ENCODE measurements at regions not wholly inside any gene's neighbourhood (a gene's known extent, or its start where the extent isn't known, plus 50 kb on each side); places are given as distances from the start of the nearest gene placed in this dataset.

- no peak for DNase-seq (ENCODE audit: low read depth, low spot score)
- H3K4me3 ChIP-seq (ENCODE audit: low read length), result no peak overlapping the region
Measured at GRCh38 chr11:131253656-131254151, 116.7 kb upstream of the NTM start.

- no peak for DNase-seq (ENCODE audit: low read depth, low spot score)
- H3K4me3 ChIP-seq (ENCODE audit: low read length), result no peak overlapping the region
Measured at GRCh38 chr11:131254254-131254653, 116.2 kb upstream of the NTM start.

- H3K4me3 ChIP-seq (ENCODE audit: low read length), result no peak overlapping the region
- DNase-seq (ENCODE audit: low read depth, low spot score), result no peak
Measured at GRCh38 chr11:131274233-131274632, 96.2 kb upstream of the NTM start.

- DNase-seq (ENCODE audit: low read depth, low spot score), result no peak
Measured at GRCh38 chr11:131275580-131275979, 94.8 kb upstream of the NTM start.

GRCh38 chr11:131278472-131278871 lies 91.9 kb upstream of the NTM start:
- no peak for DNase-seq (ENCODE audit: low read depth, low spot score)
- H3K4me3 ChIP-seq (ENCODE audit: low read length), result no peak overlapping the region

More at GRCh38 chr11:131275580-131275979, 94.8 kb upstream of the NTM start:
- no peak overlapping the region for H3K4me3 ChIP-seq (ENCODE audit: low read length)

GRCh38 chr11:131279654-131280384 lies 90.6 kb upstream of the NTM start:
- no peak overlapping the region for H3K4me3 ChIP-seq (ENCODE audit: low read length)
- no peak for DNase-seq (ENCODE audit: low read depth, low spot score)

GRCh38 chr11:131281316-131281715 lies 89.1 kb upstream of the NTM start:
- H3K4me3 ChIP-seq (ENCODE audit: low read length), result no peak overlapping the region
- DNase-seq (ENCODE audit: low read depth, low spot score), result no peak

GRCh38 chr11:131284041-131284440 lies 86.4 kb upstream of the NTM start:
- DNase-seq (ENCODE audit: low read depth, low spot score), result no peak
- H3K4me3 ChIP-seq (ENCODE audit: low read length), result no peak overlapping the region

GRCh38 chr11:131288521-131289091 lies 81.8 kb upstream of the NTM start:
- H3K4me3 ChIP-seq (ENCODE audit: low read length), result no peak overlapping the region
- no peak for DNase-seq (ENCODE audit: low read depth, low spot score)

GRCh38 chr11:131290185-131290584 lies 80.2 kb upstream of the NTM start:
- DNase-seq (ENCODE audit: low read depth, low spot score), result no peak
- no peak overlapping the region for H3K4me3 ChIP-seq (ENCODE audit: low read length)

GRCh38 chr11:131295986-131296385 lies 74.4 kb upstream of the NTM start:
- no peak for DNase-seq (ENCODE audit: low read depth, low spot score)
- no peak overlapping the region for H3K4me3 ChIP-seq (ENCODE audit: low read length)

- no peak for DNase-seq (ENCODE audit: low read depth, low spot score)
- H3K4me3 ChIP-seq (ENCODE audit: low read length), result no peak overlapping the region
Measured at GRCh38 chr11:131297441-131297840, 73.0 kb upstream of the NTM start.

- no peak overlapping the region for H3K4me3 ChIP-seq (ENCODE audit: low read length)
- DNase-seq (ENCODE audit: low read depth, low spot score), result peak; percentile 38
Measured at GRCh38 chr11:131299598-131300438, 70.6 kb upstream of the NTM start.

- no peak overlapping the region for H3K4me3 ChIP-seq (ENCODE audit: low read length)
- no peak for DNase-seq (ENCODE audit: low read depth, low spot score)
Measured at GRCh38 chr11:131300439-131300717, 70.0 kb upstream of the NTM start.

- DNase-seq (ENCODE audit: low read depth, low spot score), result no peak
- no peak overlapping the region for H3K4me3 ChIP-seq (ENCODE audit: low read length)
Measured at GRCh38 chr11:131301306-131301705, 69.1 kb upstream of the NTM start.

- peak; percentile 19 for DNase-seq (ENCODE audit: low read depth, low spot score)
- H3K4me3 ChIP-seq (ENCODE audit: low read length), result no peak overlapping the region
Measured at GRCh38 chr11:131302836-131303235, 67.6 kb upstream of the NTM start.

GRCh38 chr11:131303611-131304119 lies 66.8 kb upstream of the NTM start:
- DNase-seq (ENCODE audit: low read depth, low spot score), result no peak
- H3K4me3 ChIP-seq (ENCODE audit: low read length), result no peak overlapping the region

- no peak overlapping the region for H3K4me3 ChIP-seq (ENCODE audit: low read length)
- DNase-seq (ENCODE audit: low read depth, low spot score), result no peak
Measured at GRCh38 chr11:131305005-131305404, 65.4 kb upstream of the NTM start.

- DNase-seq (ENCODE audit: low read depth, low spot score), result no peak
- no peak overlapping the region for H3K4me3 ChIP-seq (ENCODE audit: low read length)
Measured at GRCh38 chr11:131307506-131307905, 62.9 kb upstream of the NTM start.

- no peak overlapping the region for H3K4me3 ChIP-seq (ENCODE audit: low read length)
- no peak for DNase-seq (ENCODE audit: low read depth, low spot score)
Measured at GRCh38 chr11:131309776-131310175, 60.6 kb upstream of the NTM start.

Measured in Jurkat, Clone E6-1 (cell line).